PC-3 (cell line): ENCODE measurements at regions not wholly inside any gene's neighbourhood (a gene's known extent, or its start where the extent isn't known, plus 50 kb on each side); places are given as distances from the start of the nearest gene placed in this dataset.

Experiments
- ATAC-seq: fragments of 200-7000 bp; cut with Tn5 transposase; 2 replicates; pipeline ENCODE4 v1.9.1; 2020; ENCODE audit warnings: mild to moderate bottlenecking, moderate library complexity
- BruUV-seq: library from RNA; stranded (reverse); fragments of 400-500 nt; replicated peaks from 2 replicates; lab custom pipeline; 2021; lab: Mats Ljungman, UMichigan
- CTCF ChIA-PET: fragments of 300-600 bp; sonication (Branson Sonifier 250); formaldehyde crosslinking; loops from one replicate; lab custom pipeline; 2022; ENCODE audit warnings: antibody characterized with exemption; lab: Charles Lee
- POLR2A ChIA-PET: fragments of 300-600 bp; sonication (Branson Sonifier 250); formaldehyde crosslinking; loops from one replicate; lab custom pipeline; 2022; ENCODE audit warnings: antibody characterized with exemption; ENCODE audit not compliant: unreplicated experiment; lab: Charles Lee
- DNase-seq: peaks from one replicate; pipeline ENCODE4 v3.0.0-alpha.2; 2015
- H2AFZ ChIP-seq: fragments of 300-600 bp; sonication (generic); 2 replicates; pipeline ENCODE4 v1.6.0; 2016; ENCODE audit warnings: antibody characterized with exemption, low read length
- H3F3A ChIP-seq: fragments of 300-600 bp; sonication (generic); one replicate; pipeline ENCODE4 v1.6.0; 2017; ENCODE audit warnings: antibody characterized with exemption, low read length, control low read depth, mild to moderate bottlenecking; ENCODE audit not compliant: unreplicated experiment
- H3K27ac ChIP-seq: fragments of 300-600 bp; sonication (generic); 2 replicates; pipeline ENCODE4 v1.5.1; 2016; ENCODE audit warnings: mild to moderate bottlenecking, low read length
- H3K27me3 ChIP-seq: fragments of 300-600 bp; sonication (generic); 2 replicates; pipeline ENCODE4 v1.6.1; 2016; ENCODE audit warnings: low read length, mixed read lengths
- H3K36me3 ChIP-seq: fragments of 300-600 bp; sonication (generic); 2 replicates; pipeline ENCODE4 v1.6.1; 2016; ENCODE audit warnings: low read depth, mixed run types, low read length, mixed read lengths
- H3K4me1 ChIP-seq: fragments of 300-600 bp; sonication (generic); 2 replicates; pipeline ENCODE4 v1.5.1; 2016; ENCODE audit warnings: low read length; ENCODE audit not compliant: insufficient read depth
- H3K4me2 ChIP-seq: fragments of 300-600 bp; sonication (generic); 2 replicates; pipeline ENCODE4 v1.6.0; 2016; ENCODE audit warnings: low read length
- H3K4me3 ChIP-seq: fragments of 300-600 bp; sonication (generic); 2 replicates; pipeline ENCODE4 v1.5.1; 2016; ENCODE audit warnings: mild to moderate bottlenecking, low read length, mixed read lengths
- H3K79me2 ChIP-seq: fragments of 300-600 bp; sonication (generic); 2 replicates; pipeline ENCODE4 v1.6.1; 2017; ENCODE audit warnings: low read length, mixed read lengths
- H3K9ac ChIP-seq: fragments of 300-600 bp; sonication (generic); 2 replicates; pipeline ENCODE4 v1.6.0; 2016; ENCODE audit warnings: mild to moderate bottlenecking, low read length
- H3K9me2 ChIP-seq: fragments of 300-600 bp; sonication (generic); replicated peaks from 2 replicates; pipeline ENCODE4 v1.6.1; 2016; ENCODE audit warnings: mixed run types, low read length, mixed read lengths
- H3K9me3 ChIP-seq: fragments of 300-600 bp; sonication (generic); 2 replicates; pipeline ENCODE4 v1.6.1; 2016; ENCODE audit warnings: low read length, mixed read lengths
- H4K20me1 ChIP-seq: fragments of 300-600 bp; sonication (generic); 2 replicates; pipeline ENCODE4 v1.6.1; 2016; ENCODE audit warnings: low read length, mixed read lengths
- EZH2 ChIP-seq: fragments of 300-600 bp; sonication (generic); IDR thresholded peaks from one replicate; pipeline ENCODE4 v1.6.1; 2017; ENCODE audit warnings: antibody characterized with exemption, mild to moderate bottlenecking, low read length; ENCODE audit not compliant: unreplicated experiment
- EZH2phosphoT487 ChIP-seq: fragments of 300-600 bp; sonication (generic); IDR thresholded peaks from 2 replicates; pipeline ENCODE4 v1.6.1; 2018; ENCODE audit warnings: mild to moderate bottlenecking, antibody characterized with exemption, low read length, borderline replicate concordance
- intact Hi-C: fragments of 100-400 bp; cut with micrococcal nuclease; formaldehyde crosslinking; loops from 2 replicates; pipeline ENCODE4 v1.9.0; 2023
- TF ChIP-seq, protein P1 (sequence below): fragments of 300-600 bp; sonication (generic); conservative IDR thresholded peaks from 2 replicates; pipeline ENCODE4 v1.5.1; 2017; ENCODE audit warnings: antibody characterized with exemption, low read depth, mild to moderate bottlenecking, low read length

GRCh38 chr10:8349610-8350249 lies 295.2 kb downstream of the GATA3 start:
- Histone ChIP-seq H3K27me3 (no peaks in the 10 kb centered on the region), H3K79me2 (no peaks in the 10 kb centered on the region), H3K4me3 (no peak overlapping the region), H3F3A (no peaks in the 10 kb centered on the region), H2AFZ (no peak overlapping the region), H3K9ac (no peak overlapping the region), H3K4me1 (no peaks in the 10 kb centered on the region), H4K20me1 (no peaks in the 10 kb centered on the region), H3K9me3 (no peaks in the 10 kb centered on the region), H3K4me2 (no peak overlapping the region), H3K9me2 (no peaks in the 10 kb centered on the region), H3K27ac (no peak overlapping the region), H3K36me3 (no peaks in the 10 kb centered on the region)
- TF ChIP-seq EZH2: no peak
- TF ChIP-seq, protein P1, sequence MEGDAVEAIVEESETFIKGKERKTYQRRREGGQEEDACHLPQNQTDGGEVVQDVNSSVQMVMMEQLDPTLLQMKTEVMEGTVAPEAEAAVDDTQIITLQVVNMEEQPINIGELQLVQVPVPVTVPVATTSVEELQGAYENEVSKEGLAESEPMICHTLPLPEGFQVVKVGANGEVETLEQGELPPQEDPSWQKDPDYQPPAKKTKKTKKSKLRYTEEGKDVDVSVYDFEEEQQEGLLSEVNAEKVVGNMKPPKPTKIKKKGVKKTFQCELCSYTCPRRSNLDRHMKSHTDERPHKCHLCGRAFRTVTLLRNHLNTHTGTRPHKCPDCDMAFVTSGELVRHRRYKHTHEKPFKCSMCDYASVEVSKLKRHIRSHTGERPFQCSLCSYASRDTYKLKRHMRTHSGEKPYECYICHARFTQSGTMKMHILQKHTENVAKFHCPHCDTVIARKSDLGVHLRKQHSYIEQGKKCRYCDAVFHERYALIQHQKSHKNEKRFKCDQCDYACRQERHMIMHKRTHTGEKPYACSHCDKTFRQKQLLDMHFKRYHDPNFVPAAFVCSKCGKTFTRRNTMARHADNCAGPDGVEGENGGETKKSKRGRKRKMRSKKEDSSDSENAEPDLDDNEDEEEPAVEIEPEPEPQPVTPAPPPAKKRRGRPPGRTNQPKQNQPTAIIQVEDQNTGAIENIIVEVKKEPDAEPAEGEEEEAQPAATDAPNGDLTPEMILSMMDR: no peak
- no peak for TF ChIP-seq EZH2phosphoT487
- ChIA-PET CTCF (no interaction called here), POLR2A (interaction anchor here (0.6 to 0.7 kb wide), 2 partner anchors 148 to 275 kb away, joined by 3 to 4 read pairs; no protein-coding TSS in a partner anchor)
- ATAC-seq (no peak), DNase-seq (no peak)
- BruUV-seq: no TSS peak
- intact Hi-C loops: no loop called here

DNA sequence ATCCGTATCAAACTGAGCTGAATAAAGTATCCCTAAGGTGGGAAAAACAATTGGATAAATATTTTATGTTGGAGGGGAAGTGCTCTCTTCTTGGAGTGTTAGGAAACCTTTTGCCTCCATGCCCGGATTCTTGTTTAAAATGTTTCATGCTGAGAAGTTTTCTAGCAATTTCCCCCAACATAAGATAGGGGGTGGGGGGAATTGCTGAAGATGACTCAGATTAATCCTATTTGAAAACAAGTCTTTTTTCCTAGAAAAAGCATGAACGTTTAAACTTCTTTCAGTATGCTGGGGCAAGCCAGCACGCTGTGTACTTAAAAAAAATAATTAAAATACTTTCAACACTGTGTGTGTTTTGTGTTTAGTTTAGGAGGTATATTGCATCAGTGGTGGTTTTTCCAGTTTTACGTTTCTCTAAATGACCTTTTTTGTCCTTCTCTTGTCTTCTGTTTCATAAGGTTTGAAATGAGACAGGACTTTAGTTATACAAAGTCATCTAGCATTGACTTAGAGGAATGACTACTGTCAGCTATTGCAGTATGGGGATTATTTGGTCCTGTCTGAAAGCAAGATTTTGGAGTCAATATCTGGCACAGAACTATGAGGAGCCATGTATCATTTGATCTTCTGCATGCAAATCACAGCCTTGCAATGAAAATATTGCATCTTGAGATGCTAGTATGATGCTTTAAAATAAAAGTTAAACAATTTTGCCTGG lies 295.9 kb downstream of the GATA3 start:
- H2AFZ ChIP-seq: no peak overlapping the region
- TF ChIP-seq EZH2: no peak
- TF ChIP-seq EZH2phosphoT487: no peak
- TF ChIP-seq, protein P1: no peak
- ChIA-PET CTCF (no interaction called here), POLR2A (interaction anchor here (0.6 to 0.7 kb wide), 2 partner anchors 149 to 275 kb away, joined by 3 to 4 read pairs; no protein-coding TSS in a partner anchor)
- no TSS peak for BruUV-seq
- no peaks in the 10 kb centered on the region for H3K9me2 ChIP-seq
- H3K4me2 ChIP-seq: no peak overlapping the region
- H3K36me3 ChIP-seq: no peaks in the 10 kb centered on the region
- no peaks in the 10 kb centered on the region for H3K27me3 ChIP-seq
- intact Hi-C loops: no loop called here
- H3K4me1 ChIP-seq: no peaks in the 10 kb centered on the region
- DNase-seq: peak; percentile 2
- H3K9ac ChIP-seq: no peak overlapping the region
- H3K9me3 ChIP-seq: no peaks in the 10 kb centered on the region
- no peak for ATAC-seq
- no peak overlapping the region for H3K27ac ChIP-seq
- H3K4me3 ChIP-seq: no peak overlapping the region
- no peaks in the 10 kb centered on the region for H3K79me2 ChIP-seq
- H3F3A ChIP-seq: no peaks in the 10 kb centered on the region
- no peaks in the 10 kb centered on the region for H4K20me1 ChIP-seq
